HEK293 (cell line): ENCODE measurements at regions not wholly inside any gene's neighbourhood (a gene's known extent, or its start where the extent isn't known, plus 50 kb on each side); places are given as distances from the start of the nearest gene placed in this dataset.

Source experiments
- YY1 ChIP-seq: fragments of 450-650 bp; formaldehyde crosslinking; IDR thresholded peaks from 2 replicates; pipeline ENCODE4 v1.5.1; 2018; ENCODE audit warnings: missing biosample characterization, missing genetic modification characterization
- ZFP69B ChIP-seq: fragments of 450-650 bp; formaldehyde crosslinking; IDR thresholded peaks from 2 replicates; pipeline ENCODE4 v1.5.1; 2016; ENCODE audit warnings: missing biosample characterization, missing genetic modification characterization
- ZNF184 ChIP-seq: fragments of 450-650 bp; IDR thresholded peaks from 2 replicates; pipeline ENCODE4 v1.5.1; 2018; ENCODE audit warnings: missing biosample characterization, mild to moderate bottlenecking, missing genetic modification characterization
- ZNF707 ChIP-seq: fragments of 450-650 bp; formaldehyde crosslinking; IDR thresholded peaks from 2 replicates; pipeline ENCODE4 v1.5.1; 2016; ENCODE audit warnings: missing biosample characterization, missing genetic modification characterization
- ZNF785 ChIP-seq: fragments of 450-650 bp; formaldehyde crosslinking; IDR thresholded peaks from 2 replicates; pipeline ENCODE4 v1.5.1; 2016; ENCODE audit warnings: missing biosample characterization, missing genetic modification characterization
- TF ChIP-seq, protein P1 (sequence below): fragments of 450-650 bp; formaldehyde crosslinking; IDR thresholded peaks from 2 replicates; pipeline ENCODE4 v1.5.1; 2016; ENCODE audit warnings: missing biosample characterization, missing genetic modification characterization
- TF ChIP-seq, protein P2 (sequence below): fragments of 450-650 bp; formaldehyde crosslinking; IDR thresholded peaks from 2 replicates; pipeline ENCODE4 v1.5.1; 2016; ENCODE audit warnings: missing biosample characterization, missing genetic modification characterization
- TF ChIP-seq, protein P3 (sequence below): fragments of 450-650 bp; formaldehyde crosslinking; IDR thresholded peaks from 2 replicates; pipeline ENCODE4 v1.5.1; 2016; ENCODE audit warnings: missing biosample characterization, missing genetic modification characterization

DNA sequence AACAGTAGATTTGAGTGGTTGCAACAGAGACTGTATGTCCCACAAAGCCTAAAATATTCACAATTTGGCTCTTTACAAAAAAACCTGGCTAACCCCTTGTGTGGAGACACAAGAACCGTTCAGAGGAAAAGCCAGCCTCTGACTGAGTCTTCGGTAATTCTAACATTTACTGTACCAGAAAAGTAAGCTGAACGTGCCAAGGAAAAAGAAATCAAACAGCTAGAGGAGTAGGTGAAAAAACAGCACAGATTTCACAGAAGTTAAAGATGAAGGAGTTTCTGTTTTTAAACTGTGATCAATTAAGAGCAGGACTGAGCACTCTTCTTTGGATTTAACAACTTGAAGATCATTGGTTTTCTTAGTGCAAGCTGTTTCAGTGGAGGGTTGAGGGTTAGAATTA lies 424.7 kb upstream of the KIRREL3 start:
- no peak for TF ChIP-seq ZFP69B
- TF ChIP-seq YY1 (tag by site-specific recombination), result no peak
- TF ChIP-seq ZNF184 (tag by site-specific recombination), result no peak
- TF ChIP-seq, protein P1, sequence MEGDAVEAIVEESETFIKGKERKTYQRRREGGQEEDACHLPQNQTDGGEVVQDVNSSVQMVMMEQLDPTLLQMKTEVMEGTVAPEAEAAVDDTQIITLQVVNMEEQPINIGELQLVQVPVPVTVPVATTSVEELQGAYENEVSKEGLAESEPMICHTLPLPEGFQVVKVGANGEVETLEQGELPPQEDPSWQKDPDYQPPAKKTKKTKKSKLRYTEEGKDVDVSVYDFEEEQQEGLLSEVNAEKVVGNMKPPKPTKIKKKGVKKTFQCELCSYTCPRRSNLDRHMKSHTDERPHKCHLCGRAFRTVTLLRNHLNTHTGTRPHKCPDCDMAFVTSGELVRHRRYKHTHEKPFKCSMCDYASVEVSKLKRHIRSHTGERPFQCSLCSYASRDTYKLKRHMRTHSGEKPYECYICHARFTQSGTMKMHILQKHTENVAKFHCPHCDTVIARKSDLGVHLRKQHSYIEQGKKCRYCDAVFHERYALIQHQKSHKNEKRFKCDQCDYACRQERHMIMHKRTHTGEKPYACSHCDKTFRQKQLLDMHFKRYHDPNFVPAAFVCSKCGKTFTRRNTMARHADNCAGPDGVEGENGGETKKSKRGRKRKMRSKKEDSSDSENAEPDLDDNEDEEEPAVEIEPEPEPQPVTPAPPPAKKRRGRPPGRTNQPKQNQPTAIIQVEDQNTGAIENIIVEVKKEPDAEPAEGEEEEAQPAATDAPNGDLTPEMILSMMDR (tag by site-specific recombination), result no peak
- TF ChIP-seq, protein P2, sequence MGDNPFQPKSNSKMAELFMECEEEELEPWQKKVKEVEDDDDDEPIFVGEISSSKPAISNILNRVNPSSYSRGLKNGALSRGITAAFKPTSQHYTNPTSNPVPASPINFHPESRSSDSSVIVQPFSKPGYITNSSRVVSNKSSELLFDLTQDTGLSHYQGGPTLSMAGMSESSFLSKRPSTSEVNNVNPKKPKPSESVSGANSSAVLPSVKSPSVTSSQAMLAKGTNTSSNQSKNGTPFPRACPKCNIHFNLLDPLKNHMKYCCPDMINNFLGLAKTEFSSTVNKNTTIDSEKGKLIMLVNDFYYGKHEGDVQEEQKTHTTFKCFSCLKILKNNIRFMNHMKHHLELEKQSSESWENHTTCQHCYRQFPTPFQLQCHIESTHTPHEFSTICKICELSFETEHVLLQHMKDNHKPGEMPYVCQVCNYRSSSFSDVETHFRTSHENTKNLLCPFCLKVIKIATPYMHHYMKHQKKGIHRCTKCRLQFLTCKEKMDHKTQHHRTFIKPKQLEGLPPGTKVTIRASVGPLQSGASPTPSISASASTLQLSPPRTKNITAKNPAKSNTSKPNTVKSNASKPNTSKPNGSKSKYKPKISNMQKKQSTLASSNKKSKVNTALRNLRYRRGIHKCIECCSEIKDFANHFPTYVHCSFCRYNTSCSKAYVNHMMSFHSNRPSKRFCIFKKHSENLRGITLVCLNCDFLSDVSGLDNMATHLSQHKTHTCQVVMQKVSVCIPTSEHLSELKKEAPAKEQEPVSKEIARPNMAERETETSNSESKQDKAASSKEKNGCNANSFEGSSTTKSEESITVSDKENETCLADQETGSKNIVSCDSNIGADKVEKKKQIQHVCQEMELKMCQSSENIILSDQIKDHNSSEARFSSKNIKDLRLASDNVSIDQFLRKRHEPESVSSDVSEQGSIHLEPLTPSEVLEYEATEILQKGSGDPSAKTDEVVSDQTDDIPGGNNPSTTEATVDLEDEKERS (tag by site-specific recombination), result no peak
- no peak for TF ChIP-seq ZNF707
- no peak for TF ChIP-seq ZNF785
- TF ChIP-seq, protein P3, sequence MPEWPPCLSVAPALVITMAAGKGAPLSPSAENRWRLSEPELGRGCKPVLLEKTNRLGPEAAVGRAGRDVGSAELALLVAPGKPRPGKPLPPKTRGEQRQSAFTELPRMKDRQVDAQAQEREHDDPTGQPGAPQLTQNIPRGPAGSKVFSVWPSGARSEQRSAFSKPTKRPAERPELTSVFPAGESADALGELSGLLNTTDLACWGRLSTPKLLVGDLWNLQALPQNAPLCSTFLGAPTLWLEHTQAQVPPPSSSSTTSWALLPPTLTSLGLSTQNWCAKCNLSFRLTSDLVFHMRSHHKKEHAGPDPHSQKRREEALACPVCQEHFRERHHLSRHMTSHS, result no peak
